Stimulated activated naive B cell treated with anti-CD40 and anti-IgM and Interleukin-4, amounts not matched to agents 10 μg/mL and 1 μg/mL and 100 μg/mL, for 72 hours (primary cell): ENCODE measurements at regions not wholly inside any gene's neighbourhood (a gene's known extent, or its start where the extent isn't known, plus 50 kb on each side); places are given as distances from the start of the nearest gene placed in this dataset.

Experiments
- ATAC-seq, 2 donors: fragments of 150-1000 bp; cut with Tn5 transposase; replicated peaks; 2 replicates each; pipeline ENCODE4 v1.10.0; 2021; ENCODE audit warnings: moderate library complexity in 1 of 2
- DNase-seq: peaks from one replicate; pipeline ENCODE4 v3.0.0; 2021
- H3K27ac Mint-ChIP-seq: one replicate; pipeline ENCODE4 v1.8.0; 2022; ENCODE audit warnings: mild to moderate bottlenecking, mixed read lengths
- H3K27me3 Mint-ChIP-seq, 2 donors: one replicate each; pipeline ENCODE4 v1.8.0; 2022; ENCODE audit warnings: mixed read lengths in 2 of 2
- H3K36me3 Mint-ChIP-seq, 2 donors: one replicate each; pipeline ENCODE4 v1.8.0; 2022; ENCODE audit warnings: mixed read lengths in 2 of 2, mild to moderate bottlenecking in 1 of 2
- H3K4me1 Mint-ChIP-seq, 2 donors: one replicate each; pipeline ENCODE4 v1.8.0; 2022; ENCODE audit warnings: mixed read lengths in 2 of 2, mild to moderate bottlenecking in 1 of 2
- H3K4me3 Mint-ChIP-seq, 2 donors: one replicate each; pipeline ENCODE4 v1.8.0; 2022; ENCODE audit warnings: mild to moderate bottlenecking in 2 of 2, mixed read lengths in 2 of 2, moderate library complexity in 1 of 2
- H3K9me3 Mint-ChIP-seq, 2 donors: one replicate each; pipeline ENCODE4 v1.8.0; 2022; ENCODE audit warnings: mixed read lengths in 2 of 2, mild to moderate bottlenecking in 1 of 2

DNA sequence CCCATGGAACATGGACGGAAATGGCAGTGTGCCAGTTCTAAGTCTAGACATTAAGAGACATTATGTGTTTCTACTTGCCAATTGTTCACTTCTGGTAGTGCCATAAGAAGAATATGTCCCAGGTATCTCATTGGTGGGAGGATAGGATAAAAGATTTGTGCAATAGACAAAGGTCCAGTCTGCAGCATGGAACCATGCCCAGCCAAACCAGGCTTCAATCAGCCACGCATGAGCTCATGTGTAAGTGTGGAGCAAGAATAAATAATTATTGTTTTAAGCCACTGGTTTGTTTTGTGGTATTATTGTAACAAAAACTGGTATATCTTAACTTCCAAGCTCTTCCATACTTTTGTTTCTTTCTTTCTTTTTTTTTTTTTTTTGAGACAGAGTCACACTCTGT lies 153.6 kb upstream of the CTTNBP2 start:
- Mint-ChIP-seq H3K27ac (no peak overlapping the region), H3K36me3 (no peaks in the 10 kb centered on the region), H3K9me3 (peaks cover 0 to 5% of the 10 kb centered on the region in 2 donors), H3K4me3 (no peak overlapping the region), H3K4me1 (no peaks in the 10 kb centered on the region), H3K27me3 (no peaks in the 10 kb centered on the region)
- no peak for DNase-seq
- no peak for ATAC-seq

DNA sequence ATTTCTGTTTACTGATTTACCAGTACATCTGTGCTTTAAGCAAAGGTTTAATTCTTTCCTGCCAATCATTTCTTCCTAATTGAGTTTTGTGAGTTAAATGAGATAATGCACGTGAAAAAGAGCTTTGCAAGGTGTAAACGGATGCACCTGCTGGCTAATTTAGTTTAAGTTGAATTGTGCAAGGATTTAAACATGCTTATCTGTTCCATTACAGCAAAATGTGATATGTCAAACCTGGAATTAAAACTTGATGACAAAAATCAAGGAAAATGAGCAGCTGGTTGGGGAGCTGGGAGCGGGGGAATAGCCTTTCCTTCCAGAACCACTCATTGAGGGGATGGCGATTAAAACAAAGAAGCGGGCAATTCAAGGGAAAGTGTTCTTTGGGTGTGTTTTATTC lies 155.0 kb upstream of the CTTNBP2 start:
- no peak overlapping the region for H3K4me3 Mint-ChIP-seq
- DNase-seq, result no peak
- H3K27ac Mint-ChIP-seq, result no peak overlapping the region
- no peak for ATAC-seq
- H3K36me3 Mint-ChIP-seq, result no peaks in the 10 kb centered on the region
- H3K27me3 Mint-ChIP-seq, result no peaks in the 10 kb centered on the region
- H3K9me3 Mint-ChIP-seq, result peaks cover 0 to 3% of the 10 kb centered on the region in 2 donors
- no peaks in the 10 kb centered on the region for H3K4me1 Mint-ChIP-seq

DNA sequence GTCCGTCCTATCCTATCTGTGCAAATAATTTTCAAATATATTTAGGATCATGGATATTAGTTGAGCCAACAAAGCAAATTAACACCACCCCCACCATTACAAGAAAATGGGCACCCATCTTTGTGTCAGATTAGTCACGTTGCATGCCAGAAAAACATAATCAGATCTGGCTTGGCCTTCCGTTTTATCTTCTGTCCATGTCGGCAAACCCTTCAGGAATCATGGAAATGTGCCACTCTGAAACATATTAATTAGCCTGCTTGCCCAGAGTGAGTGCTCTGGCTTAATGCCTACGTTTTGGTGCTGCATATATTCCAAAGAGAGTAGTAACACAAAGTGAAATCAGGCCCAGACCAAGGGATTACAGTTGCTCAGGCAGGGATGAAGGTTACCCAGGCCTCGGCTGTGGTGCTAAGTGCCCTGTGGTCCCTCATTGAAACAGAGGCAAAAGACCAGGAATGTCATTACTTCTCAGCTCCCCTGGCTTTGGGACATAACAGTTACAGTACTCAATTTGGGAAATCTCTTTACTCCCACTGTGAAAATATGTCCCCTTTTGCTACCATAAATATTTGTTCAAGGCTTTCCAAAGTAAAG lies 154.0 kb upstream of the LSM8 start:
- DNase-seq (no peak), ATAC-seq (no peak)
- Mint-ChIP-seq H3K9me3 (peaks cover 0 to 3% of the 10 kb centered on the region in 2 donors), H3K4me1 (no peaks in the 10 kb centered on the region), H3K27me3 (peaks cover 0 to 4% of the 10 kb centered on the region in 2 donors), H3K27ac (no peak overlapping the region), H3K36me3 (no peaks in the 10 kb centered on the region), H3K4me3 (no peak overlapping the region)

DNA sequence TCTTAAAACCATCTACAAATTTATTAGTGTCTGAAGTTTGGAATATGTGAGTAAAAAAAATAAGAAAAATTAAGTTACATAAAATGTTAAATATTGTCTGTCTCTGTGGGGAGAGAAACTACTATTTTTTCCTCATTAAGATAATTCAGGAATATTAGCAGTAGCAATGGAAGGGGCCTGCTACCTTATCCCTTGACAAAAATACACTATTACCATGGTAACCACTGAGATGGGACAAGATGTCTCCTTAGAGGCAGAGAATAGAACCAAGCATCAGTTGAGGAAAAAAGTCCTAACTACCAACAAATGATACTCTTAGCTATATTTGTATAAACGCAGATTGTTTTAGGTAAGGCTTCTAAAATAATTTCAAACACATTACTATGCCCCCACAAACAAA lies 150.7 kb upstream of the LSM8 start:
- no peaks in the 10 kb centered on the region for H3K36me3 Mint-ChIP-seq
- DNase-seq (no peak), ATAC-seq (no peak)
- H3K9me3 Mint-ChIP-seq, result no peaks in the 10 kb centered on the region
- H3K27me3 Mint-ChIP-seq, result peaks cover 0 to 4% of the 10 kb centered on the region in 2 donors
- no peaks in the 10 kb centered on the region for H3K4me1 Mint-ChIP-seq
- H3K4me3 Mint-ChIP-seq, result no peak overlapping the region
- no peak overlapping the region for H3K27ac Mint-ChIP-seq

DNA sequence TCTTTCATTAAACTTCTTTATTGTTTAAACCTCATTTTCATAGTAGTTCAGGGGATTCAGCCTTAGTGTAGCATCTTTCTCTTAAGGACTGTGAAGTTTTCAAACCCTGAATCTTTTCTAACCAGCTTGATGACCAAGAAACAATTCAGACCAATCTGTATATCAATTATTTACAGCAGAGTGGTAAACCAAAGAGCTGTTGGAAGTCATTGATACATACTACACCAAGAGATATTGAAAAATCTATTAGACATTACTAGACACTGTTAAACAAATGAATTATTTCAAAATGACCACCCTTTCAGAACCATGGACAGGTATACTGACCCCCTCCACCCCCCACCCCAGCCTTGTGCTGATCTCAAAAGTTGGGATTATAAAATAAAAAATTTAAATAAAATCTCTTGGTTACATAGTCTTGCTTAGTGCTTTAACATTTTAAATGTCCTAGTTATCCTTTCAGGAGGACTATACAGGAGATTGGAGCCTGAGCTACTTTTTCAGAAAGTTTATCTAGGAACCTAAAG lies 143.9 kb upstream of the LSM8 start:
- H3K9me3 Mint-ChIP-seq, result no peaks in the 10 kb centered on the region
- H3K27ac Mint-ChIP-seq, result no peak overlapping the region
- peaks cover 0 to 2% of the 10 kb centered on the region in 2 donors for H3K4me1 Mint-ChIP-seq
- H3K4me3 Mint-ChIP-seq, result no peak overlapping the region
- H3K36me3 Mint-ChIP-seq, result no peaks in the 10 kb centered on the region
- DNase-seq (no peak), ATAC-seq (no peak)
- H3K27me3 Mint-ChIP-seq, result no peaks in the 10 kb centered on the region

DNA sequence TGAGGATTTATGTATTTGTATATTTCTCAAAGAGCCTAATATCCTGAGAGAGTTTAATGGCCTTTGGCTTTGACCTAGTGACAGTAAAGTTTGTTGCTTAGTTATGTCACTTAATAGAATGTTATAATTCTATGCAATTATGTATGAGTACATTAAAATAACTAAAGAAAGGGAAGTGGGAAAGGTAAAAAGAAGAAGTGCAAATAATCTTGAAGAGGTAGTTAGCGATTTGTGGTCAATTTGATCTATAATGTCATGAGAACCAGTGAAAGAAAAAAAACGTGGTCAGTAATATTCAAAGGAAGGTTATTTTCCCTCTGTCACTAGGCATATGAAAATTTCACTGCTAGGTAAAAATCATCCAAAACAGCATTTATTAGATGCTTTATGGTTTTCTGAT lies 143.4 kb upstream of the LSM8 start:
- ATAC-seq (peak; percentile 81 to 86), DNase-seq (no peak)
- no peaks in the 10 kb centered on the region for H3K9me3 Mint-ChIP-seq
- peaks cover 0 to 2% of the 10 kb centered on the region in 2 donors for H3K4me1 Mint-ChIP-seq
- H3K4me3 Mint-ChIP-seq, result no peak overlapping the region
- H3K36me3 Mint-ChIP-seq, result no peaks in the 10 kb centered on the region
- H3K27ac Mint-ChIP-seq, result no peak overlapping the region
- H3K27me3 Mint-ChIP-seq, result no peaks in the 10 kb centered on the region

DNA sequence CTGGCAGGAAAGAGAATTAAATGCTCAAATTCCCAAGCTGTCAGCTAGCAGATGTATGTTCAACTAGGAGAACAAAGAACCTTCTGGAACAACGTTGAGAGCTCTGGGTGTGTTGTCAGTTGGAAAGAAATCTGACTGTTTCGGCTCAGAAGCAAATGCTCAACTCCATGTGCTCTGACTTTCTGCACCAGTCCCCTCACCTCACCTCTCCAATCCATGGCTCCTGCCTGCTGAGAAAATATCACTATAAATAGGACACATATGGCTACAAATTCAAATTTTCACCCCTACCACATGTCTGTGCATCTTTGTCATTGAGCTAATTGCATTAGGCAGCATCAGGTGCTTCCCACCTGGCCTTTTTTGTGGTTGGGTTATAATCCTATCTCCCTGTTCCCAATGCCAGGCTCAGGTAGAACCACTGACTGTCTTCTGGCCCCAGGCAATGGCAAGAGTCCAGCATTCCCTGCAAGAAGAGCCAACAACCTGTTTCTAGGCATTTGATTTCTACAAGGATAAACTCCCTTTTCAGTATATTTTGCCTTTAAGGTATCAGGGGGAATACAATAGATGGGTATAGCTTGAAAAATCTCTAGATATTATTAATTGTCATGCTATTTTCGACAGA lies 142.6 kb upstream of the LSM8 start:
- no peak for ATAC-seq

DNA sequence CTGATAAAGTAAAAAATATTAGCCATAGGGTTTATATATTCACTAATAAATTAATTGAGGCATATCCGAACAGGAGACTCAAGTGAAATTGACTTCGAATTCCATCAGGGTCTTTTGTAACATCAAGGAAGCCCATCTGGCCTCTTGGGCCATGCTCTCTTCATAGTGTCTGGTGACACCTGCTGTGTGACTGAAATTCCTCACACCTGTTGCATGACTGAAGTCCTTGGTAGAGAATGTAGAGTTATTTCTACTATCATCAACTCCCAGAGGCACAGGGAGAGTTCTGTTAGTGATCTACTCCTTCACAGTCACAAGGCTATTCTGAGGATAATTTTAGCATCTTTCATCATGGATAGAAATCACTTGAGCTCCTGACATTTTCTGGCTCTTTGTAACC lies 138.3 kb upstream of the LSM8 start:
- H3K36me3 Mint-ChIP-seq, result no peaks in the 10 kb centered on the region
- no peaks in the 10 kb centered on the region for H3K27me3 Mint-ChIP-seq
- peaks cover 0 to 2% of the 10 kb centered on the region in 2 donors for H3K4me1 Mint-ChIP-seq
- H3K9me3 Mint-ChIP-seq, result no peaks in the 10 kb centered on the region
- H3K27ac Mint-ChIP-seq, result no peak overlapping the region
- DNase-seq, result no peak
- ATAC-seq, result no peak
- H3K4me3 Mint-ChIP-seq, result no peak overlapping the region

More for the DNA sequence above, 142.6 kb upstream of the LSM8 start:
- Mint-ChIP-seq H3K9me3 (no peaks in the 10 kb centered on the region), H3K4me3 (no peak overlapping the region), H3K36me3 (no peaks in the 10 kb centered on the region), H3K4me1 (peaks cover 0 to 2% of the 10 kb centered on the region in 2 donors), H3K27me3 (no peaks in the 10 kb centered on the region), H3K27ac (no peak overlapping the region)
- DNase-seq, result no peak

DNA sequence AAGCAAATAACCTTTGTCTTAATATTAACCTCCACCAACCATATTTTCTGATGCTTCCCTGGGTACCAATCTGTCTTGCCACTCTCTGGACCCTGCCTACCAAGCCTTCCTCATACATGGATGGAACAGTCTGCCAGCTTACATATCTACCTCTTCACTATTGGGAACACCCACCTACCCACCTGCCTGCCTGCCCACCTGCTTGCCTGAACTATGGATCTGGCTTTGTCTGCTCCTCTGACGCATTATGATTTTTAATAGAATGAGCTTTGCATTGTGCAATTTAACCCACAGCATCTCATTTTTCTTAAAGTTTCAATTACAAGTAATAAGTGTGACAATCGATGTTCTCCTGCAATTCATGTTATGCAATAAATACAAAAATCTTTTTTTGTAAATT lies 137.9 kb upstream of the LSM8 start:
- no peaks in the 10 kb centered on the region for H3K4me1 Mint-ChIP-seq
- no peak for DNase-seq
- no peak overlapping the region for H3K27ac Mint-ChIP-seq
- H3K27me3 Mint-ChIP-seq, result no peaks in the 10 kb centered on the region
- H3K36me3 Mint-ChIP-seq, result no peaks in the 10 kb centered on the region
- ATAC-seq, result no peak
- H3K4me3 Mint-ChIP-seq, result no peak overlapping the region
- no peaks in the 10 kb centered on the region for H3K9me3 Mint-ChIP-seq

DNA sequence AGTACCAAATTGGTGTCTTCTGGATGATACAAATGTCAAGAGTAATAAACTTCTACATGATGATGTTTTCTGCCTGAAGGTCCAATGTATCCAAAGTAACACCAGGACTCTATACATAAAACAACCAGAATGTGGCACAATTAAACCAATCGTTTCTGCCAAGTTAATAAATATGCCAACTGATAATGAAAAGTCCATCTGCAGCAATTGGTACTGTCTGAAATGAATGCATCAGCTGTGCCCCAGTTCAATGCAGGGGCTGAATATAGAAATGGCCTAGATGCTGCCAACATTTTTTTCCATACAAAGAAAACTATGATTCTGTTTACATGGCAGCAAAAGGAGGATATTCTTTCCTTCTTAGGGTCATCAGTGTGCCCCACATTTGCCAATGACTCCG lies 137.2 kb upstream of the LSM8 start:
- H3K27me3 Mint-ChIP-seq, result no peaks in the 10 kb centered on the region
- H3K4me1 Mint-ChIP-seq, result no peaks in the 10 kb centered on the region
- no peak overlapping the region for H3K4me3 Mint-ChIP-seq

DNA sequence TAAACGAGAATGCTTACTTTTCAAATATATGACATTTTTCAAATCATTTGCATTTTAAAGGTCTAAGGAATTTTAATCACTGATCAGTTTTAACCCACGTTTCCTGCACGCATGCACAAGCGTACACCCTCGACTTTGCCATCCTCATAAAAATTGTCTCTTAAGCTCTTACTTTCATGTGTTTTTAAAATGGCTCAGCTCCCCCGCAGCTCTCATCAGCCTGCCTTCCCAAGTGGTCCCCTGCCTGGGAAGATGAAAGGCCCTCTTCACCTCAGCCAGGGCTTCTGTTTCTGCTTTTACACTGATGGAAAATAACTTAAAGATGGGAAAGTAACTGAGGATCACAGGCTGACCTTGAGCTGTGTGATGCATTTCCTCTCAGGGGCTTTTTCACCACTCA lies 131.6 kb upstream of the LSM8 start:
- ATAC-seq, result no peak
- H3K4me1 Mint-ChIP-seq, result no peaks in the 10 kb centered on the region
- H3K36me3 Mint-ChIP-seq, result no peaks in the 10 kb centered on the region
- H3K27ac Mint-ChIP-seq, result no peak overlapping the region
- no peaks in the 10 kb centered on the region for H3K9me3 Mint-ChIP-seq
- DNase-seq, result no peak
- H3K4me3 Mint-ChIP-seq, result no peak overlapping the region
- H3K27me3 Mint-ChIP-seq, result no peaks in the 10 kb centered on the region

More for the DNA sequence above, 137.2 kb upstream of the LSM8 start:
- Mint-ChIP-seq H3K9me3 (no peaks in the 10 kb centered on the region), H3K27ac (no peak overlapping the region), H3K36me3 (no peaks in the 10 kb centered on the region)
- DNase-seq (no peak), ATAC-seq (no peak)

DNA sequence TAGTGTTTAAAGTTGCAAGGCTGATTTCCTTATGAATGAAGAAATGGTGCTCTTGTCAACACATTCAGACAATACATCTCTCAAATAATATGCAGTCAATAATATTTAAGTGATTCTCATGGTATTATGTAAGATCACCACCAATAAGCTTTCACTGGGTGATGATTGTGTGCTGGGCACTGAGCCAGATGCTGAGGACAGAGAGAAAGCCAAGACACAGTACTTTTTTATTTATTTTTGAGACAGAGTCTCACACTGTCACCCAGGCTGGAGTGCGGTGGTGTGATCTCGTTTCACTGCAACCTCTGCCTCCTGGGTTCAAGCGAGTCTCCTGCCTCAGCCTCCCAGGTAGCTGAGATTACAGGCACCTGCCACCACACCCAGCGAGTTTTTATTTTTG lies 130.6 kb upstream of the LSM8 start:
- Mint-ChIP-seq H3K9me3 (no peaks in the 10 kb centered on the region), H3K4me1 (no peaks in the 10 kb centered on the region), H3K36me3 (no peaks in the 10 kb centered on the region), H3K4me3 (no peak overlapping the region), H3K27me3 (no peaks in the 10 kb centered on the region), H3K27ac (no peak overlapping the region)
- ATAC-seq (no peak), DNase-seq (no peak)

DNA sequence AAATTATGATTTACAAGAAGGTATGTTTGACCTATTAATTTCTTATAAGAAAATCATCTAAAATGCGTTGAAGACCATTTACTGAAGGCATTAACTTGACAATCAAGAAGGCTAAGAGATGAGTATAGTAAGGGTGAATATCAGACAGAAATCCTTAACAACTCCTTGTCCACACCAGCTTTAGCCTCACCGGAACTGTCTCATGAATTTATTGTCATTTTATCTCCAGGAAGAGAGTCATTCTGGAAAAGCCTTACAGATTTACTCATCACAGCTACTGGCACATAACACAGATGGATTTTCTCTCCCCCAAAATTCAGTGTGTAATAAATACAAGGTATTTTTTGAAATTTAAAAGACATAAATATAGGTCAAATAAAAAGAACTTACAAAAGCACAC lies 129.4 kb upstream of the LSM8 start:
- Mint-ChIP-seq H3K9me3 (no peaks in the 10 kb centered on the region), H3K27ac (no peak overlapping the region), H3K36me3 (no peaks in the 10 kb centered on the region), H3K4me3 (no peak overlapping the region), H3K27me3 (no peaks in the 10 kb centered on the region), H3K4me1 (no peaks in the 10 kb centered on the region)
- no peak for ATAC-seq
- DNase-seq, result no peak

DNA sequence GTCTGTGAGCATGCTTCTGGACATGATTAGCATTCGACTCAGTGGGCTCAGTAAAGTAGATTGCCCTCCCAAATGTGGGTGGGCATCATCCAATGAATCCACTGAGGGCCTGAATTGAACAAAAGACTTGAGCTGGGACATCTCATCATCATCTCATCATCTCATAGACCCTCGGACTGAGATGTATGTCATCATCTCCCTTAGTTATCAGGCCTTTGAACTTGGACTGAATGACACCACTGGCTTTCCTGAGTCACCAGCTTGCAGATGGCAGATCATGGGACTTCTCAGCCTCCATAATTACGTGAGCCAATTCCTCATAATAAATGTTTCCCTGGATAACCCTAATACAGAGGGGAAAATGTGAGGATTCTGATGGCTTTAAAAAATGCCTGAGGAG lies 128.3 kb upstream of the LSM8 start:
- no peak for ATAC-seq
- H3K9me3 Mint-ChIP-seq, result no peaks in the 10 kb centered on the region
- H3K27ac Mint-ChIP-seq, result no peak overlapping the region
- no peak overlapping the region for H3K4me3 Mint-ChIP-seq
- no peaks in the 10 kb centered on the region for H3K4me1 Mint-ChIP-seq
- H3K36me3 Mint-ChIP-seq, result no peaks in the 10 kb centered on the region
- H3K27me3 Mint-ChIP-seq, result no peaks in the 10 kb centered on the region
- no peak for DNase-seq

DNA sequence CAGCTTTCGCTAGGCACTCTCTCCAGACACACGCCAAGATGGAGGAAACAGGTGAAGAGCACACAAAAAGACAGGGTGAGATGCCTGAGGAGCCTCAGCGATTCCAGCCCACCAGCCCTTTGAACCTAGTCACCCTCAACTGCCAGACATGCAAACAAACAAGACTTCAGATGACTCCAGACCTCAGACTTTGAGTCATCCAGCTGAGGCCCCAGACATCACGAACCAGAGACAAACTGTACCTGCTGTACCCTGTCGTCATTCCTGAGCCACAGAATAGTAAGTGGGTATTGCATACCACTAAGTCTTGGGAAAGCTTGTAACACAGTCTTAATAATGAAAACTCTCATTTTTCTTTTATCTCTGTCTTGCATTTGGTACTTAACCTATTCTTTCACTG lies 126.6 kb upstream of the LSM8 start:
- no peak overlapping the region for H3K4me3 Mint-ChIP-seq
- no peak for DNase-seq

More for the DNA sequence above, 126.6 kb upstream of the LSM8 start:
- Mint-ChIP-seq H3K36me3 (no peaks in the 10 kb centered on the region), H3K4me1 (no peaks in the 10 kb centered on the region), H3K9me3 (peaks cover 0 to 2% of the 10 kb centered on the region in 2 donors), H3K27me3 (peaks cover 0 to 8% of the 10 kb centered on the region in 2 donors), H3K27ac (no peak overlapping the region)
- ATAC-seq, result no peak
